Stimulated activated CD4-positive, alpha-beta T cell treated with anti-CD3 and anti-CD28 coated beads, Interleukin-1b, Interleukin-23, amount 100 ng/mL, for 24 hours (primary cell): ENCODE measurements at regions not wholly inside any gene's neighbourhood (a gene's known extent, or its start where the extent isn't known, plus 50 kb on each side); places are given as distances from the start of the nearest gene placed in this dataset.
"Not testable (repeated sequence)": the region's sequence is repeated elsewhere in the genome, so short reads cannot be mapped to it uniquely, and the experiment has no call there.

Experiments used
- DNase-seq, 4 experiments: peaks; one replicate each; pipeline ENCODE4 v3.0.0-alpha.2; 2020; ENCODE audit warnings: low read depth in 4 of 4, low spot score in 1 of 4

DNA sequence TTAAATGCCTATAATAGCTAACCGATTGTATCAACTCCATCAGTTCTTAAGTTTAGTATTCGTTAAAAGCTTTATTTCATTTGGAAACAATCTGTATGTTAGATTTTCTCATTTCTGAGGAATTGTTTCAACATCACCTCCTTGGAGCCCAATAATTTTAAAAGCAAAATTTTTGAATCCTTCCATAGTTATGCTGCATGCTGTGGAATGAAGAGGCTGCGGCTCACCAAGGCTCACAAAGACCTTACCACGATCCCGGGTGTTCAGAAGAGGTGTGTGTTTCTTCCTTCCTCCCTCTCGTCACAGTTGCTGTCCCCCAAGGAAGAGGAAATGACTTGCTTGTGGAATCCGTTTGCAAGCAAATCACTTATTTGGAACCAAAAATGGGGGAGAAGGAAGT, 143.8 kb downstream of the FGF1 start:
- DNase-seq = no peak

DNA sequence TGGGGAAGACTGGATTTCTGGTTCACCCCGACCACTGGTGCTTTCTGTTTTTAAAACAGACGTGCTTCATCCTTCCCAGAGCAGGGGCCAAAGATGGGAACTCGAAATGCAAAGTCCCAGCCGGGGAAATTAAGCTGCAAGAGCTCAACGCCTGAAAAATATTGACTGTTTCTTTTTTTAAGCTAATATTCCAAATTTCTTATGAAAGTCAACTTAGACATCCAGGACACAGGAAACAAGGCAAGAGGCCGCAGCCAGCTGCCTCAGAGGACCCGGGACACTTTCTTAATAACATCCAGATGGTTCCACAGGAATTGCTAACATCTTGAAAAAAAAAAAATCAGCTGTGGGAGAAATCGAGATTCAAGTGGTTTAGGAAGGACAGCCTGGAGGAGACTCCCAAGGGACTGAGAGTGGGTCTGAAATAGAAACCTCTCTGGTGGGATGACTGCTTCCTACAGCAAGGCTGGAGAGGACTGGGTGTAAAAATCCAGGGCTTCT, 144.9 kb downstream of the FGF1 start:
- no peak for DNase-seq

DNA sequence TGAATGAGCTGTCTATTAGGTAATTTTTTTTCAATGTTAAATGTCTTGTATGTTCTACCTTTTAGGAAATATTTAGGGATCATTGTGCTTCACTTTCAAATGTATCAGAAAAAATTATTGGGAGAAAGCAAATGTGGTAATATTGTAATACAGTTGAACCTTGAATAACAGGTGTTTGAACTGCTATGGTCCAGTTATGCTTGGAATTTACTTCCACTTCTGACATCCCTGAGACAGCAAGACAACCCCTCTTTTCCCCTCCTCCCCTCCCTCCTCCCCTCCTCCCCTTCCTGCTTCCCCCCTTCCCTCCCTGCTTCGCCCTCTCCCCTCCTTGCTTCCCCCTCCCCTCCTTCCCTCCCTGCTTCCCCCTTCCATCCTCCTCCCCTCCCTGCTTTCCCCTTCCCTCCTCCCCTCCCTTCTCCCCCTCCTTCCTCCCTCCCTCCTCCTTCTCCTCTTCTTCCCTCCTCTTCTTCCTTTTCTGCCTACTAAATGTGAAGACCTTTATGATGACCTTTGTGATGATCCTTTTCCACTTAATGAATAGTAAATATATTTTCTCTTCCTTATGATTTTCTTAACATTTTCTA, 146.6 kb downstream of the FGF1 start:
- DNase-seq = no peak

DNA sequence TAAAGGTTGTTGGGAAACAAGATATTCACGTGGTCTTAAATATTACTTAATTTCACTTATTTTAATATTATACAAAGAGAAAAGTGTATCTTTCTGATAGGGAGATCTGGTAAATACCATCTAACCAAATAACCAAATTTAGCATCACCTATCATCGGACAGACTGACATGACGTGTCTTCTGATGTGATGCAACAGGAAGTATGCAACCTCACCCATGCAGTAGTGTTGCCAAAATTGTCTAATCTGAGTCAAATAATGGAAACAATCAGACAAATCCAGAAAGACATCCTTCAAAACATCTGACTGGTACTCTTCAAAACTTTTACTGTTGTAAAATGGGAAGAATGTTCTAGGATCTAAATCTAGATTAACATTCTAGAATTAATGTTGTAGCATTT, 148.0 kb downstream of the FGF1 start:
- DNase-seq = no peak

DNA sequence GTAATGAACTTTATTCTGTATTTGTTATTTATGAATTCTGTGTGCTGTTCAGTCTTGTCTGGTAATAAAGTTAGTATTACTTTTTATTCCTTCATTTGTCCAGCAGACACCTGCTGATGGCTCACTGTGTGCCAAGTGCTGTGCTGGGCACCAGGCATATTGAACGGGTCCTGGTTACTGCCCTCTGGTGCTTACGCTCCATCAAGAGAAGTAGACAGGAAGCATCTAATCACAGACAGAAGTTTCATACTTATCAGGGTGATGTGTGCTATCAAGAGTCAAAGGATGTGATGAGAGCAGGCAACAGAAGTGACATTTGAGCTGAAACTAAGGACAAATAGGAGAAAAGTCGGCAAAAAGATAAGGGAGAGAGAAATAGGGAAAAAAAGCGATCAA, 153.1 kb downstream of the FGF1 start:
- no peak for DNase-seq

DNA sequence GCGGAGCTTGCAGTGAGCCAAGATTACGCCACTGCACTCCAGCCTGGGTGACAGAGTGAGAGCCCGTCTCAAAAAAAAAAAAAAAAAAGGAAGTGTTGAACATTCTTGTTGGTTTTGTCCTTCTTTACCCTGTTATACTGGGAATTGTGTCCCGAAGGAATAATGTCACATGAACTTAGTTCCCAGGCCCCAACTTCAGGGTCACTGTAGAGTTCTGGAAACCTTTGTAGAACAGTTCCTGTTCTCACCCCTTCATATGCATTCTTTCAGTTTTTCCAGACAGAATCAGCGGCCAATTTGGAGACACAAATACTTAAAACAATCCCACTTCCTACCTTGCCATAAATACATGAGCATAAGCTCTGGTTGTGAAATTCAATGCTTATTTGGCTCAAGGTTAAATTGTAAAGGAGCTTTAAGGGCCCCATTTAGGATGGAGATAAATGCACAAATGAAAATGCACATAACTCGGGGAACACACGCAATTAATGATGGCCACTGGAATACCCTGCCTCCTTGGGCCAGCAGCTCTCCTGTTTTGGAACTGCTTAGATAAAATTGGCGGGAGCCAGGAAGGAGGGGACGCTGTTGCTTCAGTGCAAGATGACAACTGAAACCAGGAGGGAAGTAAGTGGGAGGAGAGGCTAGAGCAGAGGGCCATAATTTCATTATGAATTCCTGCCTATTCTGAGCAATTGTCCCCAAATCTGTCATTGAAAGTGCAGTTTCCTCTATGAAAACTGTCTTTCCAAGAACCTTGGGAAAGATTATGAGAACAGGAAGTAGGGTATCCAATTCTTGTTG, 153.7 kb downstream of the FGF1 start:
- no peak for DNase-seq

DNA sequence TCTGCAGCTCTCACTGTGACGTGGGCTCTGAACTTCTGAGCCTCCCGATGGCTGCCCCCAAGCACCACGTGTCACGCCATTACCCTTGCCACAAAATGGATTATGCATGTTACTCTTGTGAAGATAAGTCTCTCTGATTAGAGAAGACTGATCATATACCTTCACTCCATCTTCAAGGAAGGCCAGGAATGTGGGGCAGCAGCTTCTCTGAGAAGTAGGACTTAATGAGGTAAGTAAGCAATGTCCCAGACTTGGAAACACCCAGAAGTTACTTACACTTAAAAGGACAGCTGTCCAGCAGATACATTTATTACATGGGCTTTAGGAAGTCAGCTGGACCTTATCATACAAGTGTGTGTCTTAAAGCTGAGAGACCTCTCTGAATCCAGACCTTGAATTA, 155.0 kb downstream of the FGF1 start:
- DNase-seq = no peak

DNA sequence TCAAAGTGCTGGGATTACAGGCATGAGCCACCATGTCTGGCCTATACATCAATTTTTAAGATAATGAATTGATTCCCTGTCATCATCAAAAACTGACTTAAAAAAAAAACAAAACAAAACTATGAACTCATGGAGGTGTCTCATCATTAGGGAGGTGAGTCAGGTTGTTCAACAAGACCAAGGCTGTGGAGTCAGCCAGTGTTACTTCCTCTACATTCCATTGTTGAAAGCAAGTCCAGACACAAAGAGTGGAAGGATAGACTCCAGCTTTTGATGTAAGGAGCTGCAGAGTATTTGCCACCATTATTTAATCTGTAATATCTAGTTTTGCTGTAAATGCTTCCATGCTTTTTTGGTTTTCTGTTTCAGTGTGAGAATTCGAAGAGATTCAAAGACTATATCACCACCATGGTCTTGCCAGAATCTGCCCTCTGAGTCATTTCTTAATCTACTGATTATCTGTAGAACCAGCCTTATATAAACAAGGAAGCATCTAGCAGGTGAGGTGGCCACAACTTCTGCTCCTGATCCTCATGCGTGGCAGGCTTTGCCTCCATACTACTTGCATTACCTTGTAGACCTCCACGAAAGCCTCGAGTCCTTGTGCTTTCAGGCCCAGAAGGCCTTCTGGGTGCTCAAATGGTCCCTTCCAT, 156.1 kb downstream of the FGF1 start:
- DNase-seq = no peak

DNA sequence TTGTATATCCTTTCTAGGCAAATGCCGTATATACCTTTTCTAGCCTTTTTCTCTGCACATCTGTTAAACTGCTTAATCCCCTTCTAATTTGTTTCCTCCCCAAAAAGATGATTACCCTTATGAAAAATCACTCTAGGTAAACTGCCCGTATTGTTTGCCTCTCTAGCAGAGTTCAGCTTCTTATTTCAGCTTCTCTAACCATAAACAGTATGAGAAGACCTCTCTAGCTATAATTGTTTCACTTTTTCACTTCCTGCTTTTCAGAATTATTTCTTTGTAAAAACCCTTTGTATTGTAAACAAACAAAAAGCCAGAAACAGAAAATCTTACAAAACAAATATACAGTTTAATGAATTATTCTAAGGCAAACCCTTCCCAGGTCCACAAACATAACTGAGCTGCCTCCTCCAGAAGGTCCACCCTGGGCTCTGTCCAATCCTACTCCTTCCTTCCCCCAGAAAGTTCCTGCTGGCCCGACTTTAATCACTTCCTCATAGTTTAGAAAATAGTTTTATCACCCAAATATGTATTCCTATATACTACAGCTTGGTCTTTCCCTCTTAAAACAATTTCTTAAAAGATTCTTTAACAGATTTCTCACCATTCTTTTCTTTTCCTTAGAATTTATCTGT, 158.1 kb downstream of the FGF1 start:
- DNase-seq = no peak

DNA sequence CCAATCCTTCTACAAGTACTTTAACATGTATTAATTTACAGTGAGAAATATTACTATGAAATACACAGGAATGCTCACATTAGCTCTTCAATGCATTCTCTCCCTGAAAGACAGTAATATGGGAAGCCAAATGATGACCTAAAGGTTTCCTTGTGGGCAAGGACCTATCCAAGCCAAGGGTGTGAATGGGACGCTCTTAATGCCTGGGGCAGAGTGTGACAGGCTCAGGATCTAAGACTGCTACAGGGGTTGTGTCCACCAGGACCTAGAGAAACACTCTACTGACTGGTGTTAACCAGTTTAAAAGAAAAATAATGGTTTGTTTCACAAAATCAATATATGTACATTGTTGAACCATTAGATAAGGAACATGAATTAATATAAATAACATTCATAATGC, 158.7 kb downstream of the FGF1 start:
- DNase-seq = no peak

DNA sequence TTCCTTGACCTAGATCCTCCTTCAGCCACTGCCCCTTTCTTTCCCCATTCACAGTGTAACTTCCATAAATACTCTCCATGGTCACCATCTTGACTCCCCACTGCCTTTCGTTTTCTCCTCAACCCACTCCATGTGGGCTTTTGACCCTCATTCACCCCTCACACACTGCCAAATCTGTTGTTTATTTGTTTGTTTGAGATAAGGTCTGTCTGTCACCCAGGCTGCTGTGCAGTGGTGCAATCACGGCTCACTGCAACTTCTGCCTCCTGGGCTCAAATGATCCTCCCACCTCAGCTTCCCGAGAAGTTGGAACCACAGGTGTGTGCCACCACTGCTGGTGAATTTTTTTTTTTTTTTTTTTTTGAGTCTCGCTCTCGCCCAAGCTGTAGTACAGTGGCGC, 162.9 kb downstream of the FGF1 start:
- no peak for DNase-seq

DNA sequence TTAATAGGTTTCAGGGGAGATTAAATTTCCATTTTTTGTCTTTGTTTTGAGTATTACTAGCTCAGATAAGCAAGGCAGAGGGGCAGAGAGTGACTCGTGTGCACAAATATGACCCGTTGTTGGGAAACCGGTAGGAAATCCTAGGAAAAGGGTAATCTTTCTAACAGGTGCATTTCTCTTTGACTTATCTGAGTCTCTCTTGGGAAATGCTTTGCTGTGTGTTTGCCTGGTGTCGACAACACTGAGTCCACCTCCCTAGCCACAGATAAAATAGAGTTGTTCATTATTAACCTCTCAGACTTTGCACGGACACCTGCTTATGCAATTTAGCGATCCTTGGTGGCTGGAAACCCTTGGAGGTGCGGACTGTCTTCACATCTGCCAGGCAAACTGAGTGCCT, 164.2 kb downstream of the FGF1 start:
- no peak for DNase-seq

DNA sequence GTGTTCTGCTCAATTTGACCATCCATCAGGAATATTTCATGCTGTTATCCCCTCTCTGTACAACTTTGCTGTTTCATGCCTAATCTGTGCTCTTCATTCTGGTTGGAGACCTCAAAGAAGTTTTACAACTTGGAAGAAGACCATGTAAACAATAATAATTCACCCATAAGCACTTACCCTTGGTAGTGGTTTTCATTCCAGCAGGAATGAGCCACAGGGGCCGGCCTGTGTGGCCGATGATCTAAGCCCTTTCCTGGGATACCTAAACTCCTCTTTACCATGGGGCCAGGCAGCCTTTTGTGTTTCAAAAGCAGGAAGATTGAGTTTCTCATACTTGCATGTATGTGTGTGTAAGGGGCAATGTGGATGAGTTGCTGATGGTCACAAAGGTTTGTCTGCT, 165.0 kb downstream of the FGF1 start:
- DNase-seq = no peak

DNA sequence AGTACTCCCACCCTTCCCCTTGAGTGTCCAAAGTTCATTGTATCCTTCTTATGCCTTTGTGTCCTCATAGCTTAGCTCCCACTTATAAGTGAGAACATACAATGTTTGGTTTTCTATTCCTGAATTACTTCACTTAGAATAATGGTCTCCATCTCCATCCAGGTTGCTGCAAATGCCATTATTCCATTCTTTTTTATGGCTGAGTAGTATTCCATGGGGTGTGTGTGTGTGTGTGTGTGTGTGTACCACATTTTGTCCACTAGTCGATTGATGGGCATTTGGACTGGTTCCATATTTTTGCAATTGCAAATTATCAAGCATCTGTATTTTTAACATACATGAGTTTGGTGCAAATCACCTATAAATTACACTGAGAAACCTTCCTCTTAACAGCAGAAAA, 166.0 kb downstream of the FGF1 start:
- not testable (repeated sequence) for DNase-seq

DNA sequence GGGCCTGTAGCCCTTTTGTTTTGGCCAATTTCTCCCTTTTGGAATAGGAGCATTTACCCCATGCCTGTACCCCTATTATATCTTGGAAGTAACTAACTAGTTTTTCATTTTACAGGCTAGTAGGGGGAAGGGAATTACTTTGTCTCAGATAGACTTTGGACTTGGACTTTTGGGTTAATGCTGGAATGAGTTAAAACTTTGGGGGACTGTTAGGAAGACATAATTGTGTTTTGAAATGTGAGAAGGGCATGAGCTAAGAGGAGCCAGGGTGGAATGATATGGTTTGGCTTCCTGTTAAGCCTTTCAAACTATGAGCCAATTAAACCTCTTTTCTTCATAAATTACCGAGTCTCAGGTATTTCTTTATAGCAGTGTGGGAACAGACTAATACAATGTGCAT, 168.1 kb downstream of the FGF1 start:
- DNase-seq = no peak

DNA sequence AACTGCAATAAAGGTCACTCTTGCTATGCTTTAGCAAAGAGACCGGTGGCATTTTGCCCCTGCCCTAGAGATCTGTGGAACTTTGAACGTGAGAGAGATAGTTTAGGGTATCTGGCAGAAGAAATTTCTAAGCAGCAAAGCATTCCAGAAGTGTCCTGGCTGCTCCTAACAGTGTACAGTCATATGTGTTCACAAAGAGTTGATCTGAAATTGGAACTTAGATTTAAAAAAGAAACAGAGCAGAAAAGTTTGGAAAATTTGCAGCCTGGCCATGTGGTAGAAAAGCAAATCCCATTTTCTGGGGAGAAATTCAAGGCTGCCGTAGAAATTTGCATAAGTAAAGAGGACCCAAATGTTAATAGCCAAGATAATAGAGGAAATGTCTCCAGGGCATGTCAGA, 169.2 kb downstream of the FGF1 start:
- no peak for DNase-seq

DNA sequence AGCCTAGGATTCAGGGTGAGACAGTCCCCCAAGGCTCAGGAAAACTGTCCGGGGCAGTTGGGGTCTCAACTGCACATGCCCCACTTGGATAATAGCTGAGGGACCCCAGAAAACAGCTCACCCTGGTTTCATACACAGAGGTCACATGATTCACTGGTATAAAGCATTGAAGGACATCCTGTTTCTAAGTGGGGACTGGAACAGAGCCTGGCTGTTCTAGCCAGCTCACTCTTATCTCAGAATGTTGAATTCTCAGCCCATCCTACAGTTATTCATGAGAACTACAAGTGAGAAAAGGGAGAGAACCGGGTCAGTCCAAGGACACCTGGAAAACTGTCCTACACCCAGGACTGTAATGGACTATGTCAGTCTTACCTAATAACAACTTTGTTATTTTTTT, 170.9 kb downstream of the FGF1 start:
- no peak for DNase-seq

DNA sequence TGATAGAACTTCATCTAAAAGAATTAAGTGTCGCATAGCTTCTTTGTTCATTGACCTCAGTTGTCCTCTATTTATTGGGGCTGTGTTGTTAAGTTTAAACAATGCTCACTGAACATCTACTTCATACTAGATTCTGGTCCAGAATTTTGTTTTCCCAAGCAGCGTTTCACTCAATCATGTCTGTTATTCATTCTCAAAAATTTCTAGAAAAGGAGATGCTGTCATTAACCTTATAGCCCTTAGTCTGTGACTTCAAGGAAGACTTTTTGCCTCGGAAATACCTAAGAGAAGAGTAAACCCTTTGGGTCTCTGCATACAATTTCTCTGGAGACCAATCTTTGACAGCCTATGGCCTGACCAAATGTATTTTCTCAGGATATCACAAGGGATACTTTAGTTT, 171.7 kb downstream of the FGF1 start:
- no peak for DNase-seq

DNA sequence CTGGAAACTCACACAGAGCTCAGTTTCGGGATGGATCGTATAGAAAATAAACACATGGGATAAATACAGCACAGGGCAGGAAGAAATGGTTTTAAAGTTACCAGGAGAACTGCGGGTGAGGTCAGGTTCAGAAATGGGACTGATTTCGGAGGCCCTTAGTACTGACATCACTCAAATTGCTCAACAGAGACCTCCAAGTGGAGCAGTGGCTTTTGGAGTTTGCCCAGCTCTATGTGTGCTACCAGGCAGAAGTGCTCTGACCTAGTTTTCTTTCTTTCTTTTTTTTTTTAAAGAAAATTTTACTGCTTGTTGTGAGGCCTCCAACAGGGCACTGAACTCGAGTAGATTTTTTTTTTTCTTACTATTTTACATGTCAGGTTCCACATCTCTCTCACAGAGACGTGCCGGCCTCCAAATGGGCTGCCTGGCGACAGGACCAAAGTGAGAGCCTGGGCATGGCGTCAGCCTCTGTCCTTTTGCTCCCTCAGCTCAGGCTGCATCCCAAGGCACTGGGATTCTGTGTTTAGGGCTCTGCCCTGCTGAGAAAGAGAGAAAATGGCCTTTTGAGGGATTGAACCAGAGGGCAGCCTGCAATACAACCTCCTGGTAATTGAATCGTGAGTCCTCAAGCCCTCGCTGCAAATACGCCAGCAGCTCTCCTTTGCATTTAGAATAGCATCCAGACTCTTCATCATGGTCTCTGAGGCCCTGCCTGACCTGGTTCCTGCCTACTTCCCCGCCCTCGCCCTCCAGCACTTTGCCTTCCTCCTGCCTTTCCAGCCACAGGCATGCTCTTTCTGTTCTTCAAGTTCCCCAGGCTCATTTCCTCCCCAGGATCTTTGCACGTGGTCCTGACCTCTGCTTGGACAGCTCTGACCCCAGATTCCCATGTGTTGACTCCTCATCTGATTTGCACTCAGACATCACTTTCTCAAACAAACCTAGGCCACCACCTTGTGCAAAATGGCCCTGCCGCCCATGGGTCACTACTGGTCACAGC, 173.5 kb downstream of the FGF1 start:
- DNase-seq = no peak

DNA sequence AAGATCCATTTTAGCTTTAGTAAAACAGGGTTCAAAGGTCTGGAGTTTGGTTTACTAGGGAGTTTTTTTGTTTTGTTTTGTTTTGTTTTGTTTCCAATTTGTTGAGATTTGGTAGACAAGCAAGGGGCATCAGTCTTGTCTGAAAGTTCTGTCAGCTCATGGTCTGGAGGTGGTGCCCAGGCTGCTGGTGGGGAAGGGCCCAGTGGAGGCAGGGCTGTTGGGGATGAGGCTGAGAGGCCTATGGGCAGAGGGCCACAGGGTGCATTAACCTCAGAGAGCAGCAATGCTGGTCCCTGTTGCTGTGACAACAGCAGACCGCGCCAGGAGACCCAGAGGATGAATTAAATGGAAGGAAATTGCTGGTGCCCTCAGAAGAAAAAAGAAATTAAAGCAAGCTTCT, 174.5 kb downstream of the FGF1 start:
- no peak for DNase-seq

DNA sequence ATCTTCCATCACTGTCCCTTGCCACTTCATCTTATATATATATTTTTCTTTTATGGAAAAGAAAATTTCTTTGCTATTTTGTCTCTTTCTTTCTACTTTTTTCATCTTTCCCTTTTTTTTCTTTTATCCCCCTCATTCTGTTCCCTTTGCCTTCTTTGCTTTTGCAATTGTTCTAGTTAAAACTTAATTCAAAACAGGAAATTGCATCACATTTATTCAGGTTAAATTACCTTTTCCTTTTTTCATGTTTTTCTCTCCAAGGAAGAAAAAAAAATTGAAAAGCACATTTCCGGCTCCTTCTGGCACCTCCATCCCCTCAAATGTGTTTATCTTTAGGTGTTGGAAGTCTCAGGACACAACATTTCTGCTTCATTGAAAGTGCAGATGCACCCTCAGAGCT, 176.9 kb downstream of the FGF1 start:
- no peak for DNase-seq
